NAMALWA (cell line): ENCODE measurements at regions not wholly inside any gene's neighbourhood (a gene's known extent, or its start where the extent isn't known, plus 50 kb on each side); places are given as distances from the start of the nearest gene placed in this dataset.
"Not testable (repeated sequence)": the region's sequence is repeated elsewhere in the genome, so short reads cannot be mapped to it uniquely, and the experiment has no call there.

Experiments used
- DNase-seq: peaks from one replicate; pipeline ENCODE4 v3.0.0-alpha.2; 2015; ENCODE audit warnings: low spot score

DNA sequence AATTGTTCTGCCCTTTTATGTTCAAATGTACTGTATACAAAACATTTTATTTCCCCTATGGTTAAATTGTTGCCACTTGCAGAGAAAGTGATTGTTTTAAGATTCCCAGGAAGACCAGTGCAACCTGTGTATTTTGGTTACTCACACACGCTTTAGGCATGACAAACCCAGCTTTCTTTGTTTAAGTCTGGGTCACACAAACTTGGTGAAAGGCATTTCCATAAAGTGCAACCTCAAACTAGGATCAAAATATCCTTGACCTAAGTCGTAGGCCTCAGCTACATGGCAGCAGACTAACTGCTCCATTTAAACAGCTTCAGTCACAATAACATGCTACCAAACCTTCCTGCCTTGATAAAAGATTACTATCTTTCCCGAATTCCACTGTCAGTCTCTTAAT is 639.0 kb upstream of the PRR20A start:
- no peak for DNase-seq

DNA sequence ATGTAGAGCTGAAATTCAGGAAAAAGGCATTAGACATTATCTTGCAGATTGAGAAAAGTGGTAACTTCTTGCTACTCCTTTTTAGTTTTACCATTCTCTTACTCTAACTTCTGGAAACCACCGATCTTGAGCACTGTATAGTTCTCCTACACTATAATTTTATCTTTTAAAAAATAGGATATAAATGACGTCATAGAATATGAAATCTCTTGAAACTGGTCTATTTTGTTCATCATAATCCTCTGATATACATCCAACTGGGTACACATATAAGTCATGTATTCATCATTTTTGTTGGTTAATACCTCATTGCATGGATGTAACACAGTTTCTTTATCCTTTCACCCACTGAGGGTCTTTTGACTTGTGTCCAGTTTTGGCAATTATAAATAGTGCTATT is 629.9 kb upstream of the PRR20A start:
- DNase-seq: no peak

DNA sequence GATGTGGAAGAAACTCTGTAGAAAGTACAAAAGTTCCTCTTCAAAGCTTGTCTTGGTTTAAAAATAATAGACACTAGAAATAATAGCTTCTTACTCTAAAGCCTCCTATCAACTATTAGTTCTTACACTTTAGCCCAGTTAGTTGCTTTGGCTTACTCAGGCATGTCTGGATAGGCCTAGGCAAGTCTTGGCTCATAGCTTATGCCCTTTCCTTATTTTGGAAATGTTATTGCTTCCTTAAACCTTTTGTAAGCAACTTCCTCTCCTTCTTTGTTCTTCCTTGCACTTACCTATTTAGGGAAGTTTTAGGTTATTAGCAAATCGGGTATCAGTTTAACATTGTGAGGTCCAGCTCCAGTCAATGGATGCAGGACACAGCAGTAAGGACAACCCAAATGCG is 628.4 kb upstream of the PRR20A start:
- not testable (repeated sequence) for DNase-seq

GRCh38 chr13:56515441-56515840 is 625.3 kb upstream of the PRR20A start:
- no peak for DNase-seq

GRCh38 chr13:56528040-56528790 is 612.5 kb upstream of the PRR20A start:
- no peak for DNase-seq

- DNase-seq: no peak
These were observed 610.6 kb upstream of the PRR20A start for GRCh38 chr13:56530096-56530495.

DNA sequence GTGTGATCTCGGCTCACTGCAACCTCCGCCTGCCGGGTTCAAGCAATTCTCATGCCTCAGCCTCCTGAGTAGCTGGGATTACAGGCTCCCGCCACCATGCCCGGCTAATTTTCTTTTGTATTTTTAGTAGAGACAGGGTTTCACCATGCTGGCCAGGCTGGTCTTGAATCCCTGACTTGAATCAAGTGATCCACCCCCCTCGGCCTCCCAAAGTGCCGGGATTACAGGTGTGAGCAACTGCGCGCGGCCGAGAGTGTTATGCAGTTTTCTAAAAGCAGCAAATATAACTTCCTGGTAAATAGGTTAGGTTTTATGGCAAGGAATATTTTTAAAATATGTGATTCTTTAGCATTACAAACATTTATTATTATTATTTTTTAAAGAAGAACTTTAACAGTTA is 592.8 kb upstream of the PRR20A start:
- not testable (repeated sequence) for DNase-seq

- no peak for DNase-seq
These were observed 581.9 kb upstream of the PRR20A start for GRCh38 chr13:56558698-56559320.

DNA sequence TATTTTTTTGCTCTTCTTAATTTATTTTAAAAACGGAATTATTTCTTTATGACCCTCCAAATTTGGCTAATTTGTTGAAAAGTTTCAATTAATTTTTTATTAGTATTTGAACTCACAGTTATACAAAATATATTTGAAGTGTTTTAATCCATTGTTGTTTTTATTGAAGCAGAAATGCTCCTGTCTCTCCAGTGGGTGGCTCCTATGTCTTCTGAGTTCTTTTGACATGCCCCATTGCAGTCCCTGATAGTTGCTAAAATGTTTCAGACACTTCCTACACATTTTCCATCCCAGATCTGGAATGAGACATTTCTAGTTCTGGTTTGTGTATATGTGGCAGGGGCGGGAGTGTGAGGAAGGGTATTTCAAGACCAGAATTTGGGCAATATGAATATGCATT is 579.4 kb upstream of the PRR20A start:
- peak; percentile 7 for DNase-seq

- no peak for DNase-seq
These were observed 577.1 kb upstream of the PRR20A start for GRCh38 chr13:56563663-56564062.

DNA sequence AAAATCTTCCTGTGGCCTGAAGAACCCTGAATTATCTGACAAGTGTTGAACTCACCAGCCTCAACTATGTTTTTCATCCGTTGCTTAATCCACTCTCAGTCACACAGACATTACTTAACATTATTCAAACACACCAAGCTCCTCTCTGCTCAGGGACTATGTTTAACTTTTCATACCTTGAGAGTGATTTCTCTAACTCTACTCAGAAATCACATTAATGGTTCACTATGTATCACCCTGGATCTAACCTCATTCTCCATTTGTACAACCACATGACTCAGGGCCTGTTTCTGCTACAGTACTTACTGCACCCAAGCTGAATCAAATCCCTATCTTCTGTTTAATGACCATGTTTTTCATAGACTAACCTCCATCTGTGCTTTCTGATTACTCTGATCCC is 553.7 kb upstream of the PRR20A start:
- no peak for DNase-seq

DNA sequence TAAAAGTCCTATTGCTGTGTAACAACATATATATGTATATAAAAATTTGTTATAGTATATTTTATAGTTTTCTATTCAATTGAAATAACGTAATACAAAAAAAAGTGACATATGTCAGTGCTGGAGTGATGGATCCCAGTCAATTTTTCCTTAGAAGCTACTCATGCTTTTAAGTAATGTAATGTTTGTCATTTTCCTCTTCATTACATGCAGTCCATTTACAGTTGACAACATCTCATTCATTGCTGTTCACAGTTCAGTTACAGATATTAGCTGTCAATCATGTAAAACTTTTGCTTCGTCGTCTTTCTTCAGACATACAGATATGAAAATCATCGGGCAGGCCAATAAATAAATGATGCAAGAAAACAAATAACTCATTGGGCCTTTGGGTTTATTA is 525.1 kb upstream of the PRR20A start:
- no peak for DNase-seq

DNA sequence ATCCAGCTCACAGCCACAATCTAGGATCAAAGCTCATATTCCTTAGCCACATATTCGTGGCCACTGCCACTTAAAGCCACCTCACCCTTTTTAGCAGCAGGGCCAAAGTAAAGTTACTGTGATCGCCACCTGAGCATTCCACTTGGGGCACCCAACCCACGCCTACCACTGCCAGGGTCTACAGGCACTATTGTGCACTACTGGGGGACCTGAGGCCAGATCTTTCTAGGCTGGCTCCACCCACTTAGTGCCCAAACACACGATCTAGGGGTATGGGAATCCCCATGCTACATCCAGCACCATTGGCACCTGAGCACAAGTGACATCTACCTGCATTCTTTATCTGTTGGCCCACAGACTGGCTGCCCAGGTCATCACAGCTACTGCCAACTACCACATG is 517.9 kb upstream of the PRR20A start:
- DNase-seq: no peak

- not testable (repeated sequence) for DNase-seq
These were observed 511.8 kb upstream of the PRR20A start for GRCh38 chr13:56628886-56629285.

- DNase-seq: not testable (repeated sequence)
These were observed 509.7 kb upstream of the PRR20A start for GRCh38 chr13:56631060-56631459.

DNA sequence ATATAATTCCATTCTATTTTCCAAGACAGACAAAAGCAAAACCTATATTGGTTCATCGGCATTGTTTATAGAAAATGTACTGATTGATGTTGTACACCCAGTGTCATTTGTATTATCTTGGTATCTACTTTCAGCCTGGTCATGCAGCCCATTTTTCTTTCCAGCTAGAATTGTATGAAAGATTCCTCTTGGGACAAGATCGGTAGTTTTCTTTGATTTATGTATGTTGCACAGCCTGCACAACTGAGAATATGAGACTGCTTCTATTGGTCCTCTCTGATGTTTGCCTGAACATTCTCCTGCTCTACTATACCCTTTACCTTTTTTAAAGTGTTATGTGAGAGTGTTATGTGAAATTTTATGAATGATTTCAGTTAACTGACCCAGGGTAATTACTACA is 487.7 kb upstream of the PRR20A start:
- no peak for DNase-seq

- no peak for DNase-seq
These were observed 481.7 kb upstream of the PRR20A start for GRCh38 chr13:56659041-56659471.

DNA sequence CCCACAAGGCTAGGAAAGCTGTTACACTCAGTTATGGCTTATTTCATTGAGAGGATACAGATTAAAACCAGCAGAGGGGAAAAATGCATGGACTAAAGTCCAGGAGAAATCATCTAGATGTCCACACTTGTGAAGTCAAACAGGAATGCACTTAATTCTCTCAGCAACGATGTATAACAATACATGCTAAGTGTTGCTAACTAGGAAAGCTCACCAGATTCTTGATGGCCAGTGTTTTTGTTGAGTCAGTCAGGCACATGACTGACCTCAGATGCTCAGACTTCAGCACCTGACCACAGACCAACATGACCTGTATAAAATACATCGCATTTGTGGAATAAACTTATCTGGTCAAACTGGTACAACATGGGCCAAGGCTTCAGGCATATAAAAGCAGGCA is 470.2 kb upstream of the PRR20A start:
- no peak for DNase-seq

GRCh38 chr13:56681404-56681803 is 459.3 kb upstream of the PRR20A start:
- DNase-seq: no peak

DNA sequence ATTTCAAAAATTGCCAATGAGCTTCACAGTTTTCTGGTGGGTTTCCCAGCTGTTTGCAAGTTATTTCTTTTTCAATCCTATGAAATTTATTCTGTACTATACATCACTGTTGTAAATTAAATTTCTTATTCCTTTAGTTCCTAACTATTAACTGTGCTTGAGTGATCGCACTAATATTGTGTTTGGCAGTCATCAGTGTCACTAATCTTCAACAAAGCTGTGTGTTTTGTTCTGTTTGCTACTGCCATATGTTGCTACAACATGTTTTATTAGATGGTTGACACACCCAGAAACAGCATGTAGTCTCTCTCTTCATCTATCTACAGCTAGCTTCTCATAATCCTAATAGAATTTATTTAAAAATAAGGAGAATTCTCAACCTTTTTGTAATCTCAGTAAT is 453.6 kb upstream of the PRR20A start:
- DNase-seq: no peak

DNA sequence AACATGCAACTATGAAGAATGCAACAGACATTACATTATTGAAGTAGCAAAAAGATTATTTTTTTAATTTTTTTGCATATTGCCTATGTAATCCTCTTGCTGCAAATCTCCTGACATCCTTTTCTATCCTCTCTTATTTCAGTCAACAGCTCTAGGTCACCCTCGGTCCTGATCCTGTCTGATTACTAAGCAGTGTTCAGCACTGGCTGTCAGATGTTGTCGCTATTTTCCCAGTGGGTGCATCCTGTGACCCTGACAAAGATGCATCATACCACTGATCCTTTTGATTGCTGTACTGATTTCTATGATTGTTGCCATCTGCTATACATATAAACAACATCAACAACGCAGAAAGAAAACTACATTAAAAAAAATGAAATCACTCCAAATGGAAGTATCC is 443.7 kb upstream of the PRR20A start:
- no peak for DNase-seq

DNA sequence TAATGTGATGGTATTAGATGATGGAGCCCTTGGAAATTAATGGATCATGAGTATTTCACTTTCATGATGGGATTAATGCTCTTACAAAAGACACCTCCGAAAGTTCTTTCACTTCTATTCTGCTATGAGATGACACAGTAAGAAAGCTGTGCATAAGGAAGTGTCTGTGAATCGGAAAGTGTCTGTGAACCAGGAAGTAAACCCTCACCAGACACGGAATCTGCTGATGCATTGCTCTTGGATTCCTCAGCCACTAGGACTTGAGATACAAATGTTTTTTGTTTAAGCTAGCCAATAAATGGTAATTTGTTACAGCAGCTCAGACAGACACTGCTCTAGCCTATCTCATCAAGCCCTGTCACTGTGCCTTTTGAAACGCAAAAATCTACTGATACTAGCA is 440.4 kb upstream of the PRR20A start:
- DNase-seq: no peak

DNA sequence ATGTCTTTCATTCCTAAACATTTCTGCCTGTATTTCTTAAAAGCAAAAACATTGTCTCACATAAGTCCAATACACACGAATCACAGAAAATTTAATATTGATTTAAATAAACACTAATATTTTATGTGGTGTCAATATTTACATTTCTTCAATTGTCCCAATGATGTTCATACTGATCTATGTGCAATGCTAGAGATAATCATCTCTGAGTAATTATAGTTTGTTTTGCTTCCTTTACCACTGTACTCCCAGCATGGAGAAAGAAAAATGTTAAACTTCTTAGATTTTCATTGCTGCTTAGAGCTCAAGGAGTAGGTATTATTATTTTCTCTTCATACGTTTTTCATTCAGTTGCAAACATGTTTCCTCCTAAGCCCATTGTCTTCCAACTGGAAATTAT is 434.2 kb upstream of the PRR20A start:
- no peak for DNase-seq

- DNase-seq: no peak
These were observed 427.1 kb upstream of the PRR20A start for GRCh38 chr13:56713656-56714055.
